KMS-11 (cell line): ENCODE measurements at regions not wholly inside any gene's neighbourhood (a gene's known extent, or its start where the extent isn't known, plus 50 kb on each side); places are given as distances from the start of the nearest gene placed in this dataset.

ENCODE experiments used
- H2AFZ ChIP-seq: fragments of 200-600 bp; sonication (generic); 2 replicates; pipeline ENCODE4 v1.6.1; 2016; ENCODE audit warnings: antibody characterized with exemption, mixed run types, low read depth
- H3K27ac ChIP-seq: fragments of 200-600 bp; sonication (generic); 2 replicates; pipeline ENCODE4 v1.6.1; 2016; ENCODE audit warnings: mild to moderate bottlenecking, mixed run types
- H3K27me3 ChIP-seq: fragments of 200-600 bp; sonication (generic); 2 replicates; pipeline ENCODE4 v1.6.1; 2017; ENCODE audit warnings: mild to moderate bottlenecking, low read depth, mixed run types, moderate library complexity; ENCODE audit not compliant: insufficient read depth
- H3K36me3 ChIP-seq: fragments of 200-600 bp; sonication (generic); 2 replicates; pipeline ENCODE4 v1.6.1; 2017; ENCODE audit warnings: mild to moderate bottlenecking, mixed run types; ENCODE audit not compliant: insufficient read depth
- H3K4me1 ChIP-seq: fragments of 200-600 bp; sonication (generic); 2 replicates; pipeline ENCODE4 v1.6.1; 2016; ENCODE audit warnings: mild to moderate bottlenecking, low read depth, mixed run types; ENCODE audit not compliant: poor library complexity, severe bottlenecking
- H3K4me2 ChIP-seq: fragments of 200-600 bp; sonication (generic); 2 replicates; pipeline ENCODE4 v1.7.0; 2016; ENCODE audit warnings: mild to moderate bottlenecking, mixed run types
- H3K4me3 ChIP-seq: fragments of 200-600 bp; sonication (generic); IDR thresholded peaks from 2 replicates; pipeline ENCODE4 v1.6.1; 2017; ENCODE audit warnings: low read depth, low read length, mixed read lengths; ENCODE audit not compliant: insufficient read depth
- H3K79me2 ChIP-seq: fragments of 200-600 bp; sonication (generic); 2 replicates; pipeline ENCODE4 v1.6.1; 2016; ENCODE audit warnings: low read depth, mixed run types; ENCODE audit not compliant: insufficient read depth
- H3K9ac ChIP-seq: fragments of 200-600 bp; sonication (generic); 2 replicates; pipeline ENCODE4 v1.6.1; 2016; ENCODE audit warnings: mild to moderate bottlenecking, mixed run types
- H4K20me1 ChIP-seq: fragments of 200-600 bp; sonication (generic); 2 replicates; pipeline ENCODE4 v1.6.1; 2016; ENCODE audit warnings: mild to moderate bottlenecking, mixed run types; ENCODE audit not compliant: insufficient read depth
- CTCF ChIP-seq: fragments of 200-600 bp; sonication (generic); conservative IDR thresholded peaks from 2 replicates; pipeline ENCODE4 v1.6.1; 2017; ENCODE audit warnings: low read depth, mild to moderate bottlenecking, antibody characterized with exemption, low read length, moderate library complexity, mixed read lengths

GRCh38 chr6:2296781-2297180 lies 51.4 kb upstream of the GMDS start:
- Histone ChIP-seq H3K27me3 (no peaks in the 10 kb centered on the region), H4K20me1 (no peaks in the 10 kb centered on the region), H3K4me1 (no peaks in the 10 kb centered on the region), H3K4me3 (no peak overlapping the region), H3K27ac (no peak overlapping the region), H3K9ac (no peak overlapping the region), H2AFZ (no peak overlapping the region), H3K36me3 (no peaks in the 10 kb centered on the region), H3K4me2 (no peak overlapping the region), H3K79me2 (no peaks in the 10 kb centered on the region)
- no peak for TF ChIP-seq CTCF
